DMS 273 (cell line): ENCODE measurements at regions not wholly inside any gene's neighbourhood (a gene's known extent, or its start where the extent isn't known, plus 50 kb on each side); places are given as distances from the start of the nearest gene placed in this dataset.
"Not testable (repeated sequence)": the region's sequence is repeated elsewhere in the genome, so short reads cannot be mapped to it uniquely, and the experiment has no call there.

Experiments used
- DNase-seq: peaks from one replicate; lab custom pipeline; 2025; ENCODE audit not compliant: unreplicated experiment; lab: John Stamatoyannopoulos, UW

- no peak for DNase-seq
Observed at GRCh38 chr12:89161557-89161956, 190.7 kb downstream of the DUSP6 start.

- no peak for DNase-seq
Observed at GRCh38 chr12:89160716-89161123, 191.6 kb downstream of the DUSP6 start.

GRCh38 chr12:89157413-89157812, 194.9 kb downstream of the DUSP6 start:
- no peak for DNase-seq

- DNase-seq, result no peak
Observed at GRCh38 chr12:89156862-89157262, 195.4 kb downstream of the DUSP6 start.

GRCh38 chr12:89156340-89156739, 196.0 kb downstream of the DUSP6 start:
- no peak for DNase-seq

GRCh38 chr12:89155826-89156225, 196.5 kb downstream of the DUSP6 start:
- DNase-seq, result no peak

GRCh38 chr12:89154743-89155499, 197.4 kb downstream of the DUSP6 start:
- no peak for DNase-seq

GRCh38 chr12:89153341-89153740, 199.0 kb downstream of the DUSP6 start:
- DNase-seq, result no peak

GRCh38 chr12:89151536-89151935, 200.8 kb downstream of the DUSP6 start:
- DNase-seq, result no peak

GRCh38 chr12:89150789-89151188, 201.5 kb downstream of the DUSP6 start:
- DNase-seq, result not testable (repeated sequence)

GRCh38 chr12:89140602-89141238, 211.6 kb downstream of the DUSP6 start:
- DNase-seq, result no peak

- no peak for DNase-seq
Observed at GRCh38 chr12:89140141-89140540, 212.2 kb downstream of the DUSP6 start.

GRCh38 chr12:89139390-89139789, 212.9 kb downstream of the DUSP6 start:
- DNase-seq, result no peak

GRCh38 chr12:89138048-89138852, 214.1 kb downstream of the DUSP6 start:
- no peak for DNase-seq

GRCh38 chr12:89135976-89136634, 216.2 kb downstream of the DUSP6 start:
- DNase-seq, result no peak

- no peak for DNase-seq
Observed at GRCh38 chr12:89134213-89134770, 218.0 kb downstream of the DUSP6 start.

GRCh38 chr12:89129167-89129870, 223.0 kb downstream of the DUSP6 start:
- DNase-seq, result peak; percentile 21

GRCh38 chr12:89126712-89127111, 225.6 kb downstream of the DUSP6 start:
- no peak for DNase-seq

- DNase-seq, result peak; percentile 4
Observed at GRCh38 chr12:89122852-89123251, 229.4 kb downstream of the DUSP6 start.

- peak; percentile 29 for DNase-seq
Observed at GRCh38 chr12:89117448-89118034, 234.8 kb downstream of the DUSP6 start.
